Sciatic nerve (tissue), 2 donors: ENCODE measurements at regions not wholly inside any gene's neighbourhood (a gene's known extent, or its start where the extent isn't known, plus 50 kb on each side); places are given as distances from the start of the nearest gene placed in this dataset.
A peak's percentile ranks its signal among the peaks of the same experiment; 100 is the strongest.
"Not testable (repeated sequence)": the region's sequence is repeated elsewhere in the genome, so short reads cannot be mapped to it uniquely, and the experiment has no call there.

Source experiments
- ATAC-seq: fragments of 200-7000 bp; cut with Tn5 transposase; one replicate; pipeline ENCODE4 v1.9.1; 2020; ENCODE audit warnings: mild to moderate bottlenecking, moderate library complexity
- DNase-seq: peaks from one replicate; pipeline ENCODE4 v3.0.0-alpha.2; 2020; ENCODE audit warnings: low spot score
- intact Hi-C: fragments of 100-400 bp; cut with DNase I; formaldehyde crosslinking; loops from one replicate; pipeline ENCODE4 v1.14.2; 2022
- donor health status: DM: no; HTN: no; CAD: no.
- donor health status: DM: no; HTN: no; CAD: no.

- DNase-seq, intact Hi-C loops, ATAC-seq: not testable (repeated sequence)
Observed at GRCh38 chr12:76292891-76293290, 55.3 kb downstream of the BBS10 start.

- intact Hi-C loops, ATAC-seq, DNase-seq: not testable (repeated sequence)
Observed at GRCh38 chr12:76292305-76292704, 55.9 kb downstream of the BBS10 start.

GRCh38 chr12:76290963-76291859 is 57.0 kb downstream of the BBS10 start:
- DNase-seq (no peak), ATAC-seq (peak; percentile 95)
- intact Hi-C loops: no loop called here

- DNase-seq (no peak), ATAC-seq (no peak)
- intact Hi-C loops: no loop called here
Observed at GRCh38 chr12:76288218-76288617, 60.0 kb downstream of the BBS10 start.

- intact Hi-C loops: no loop called here
- DNase-seq (no peak), ATAC-seq (no peak)
Observed at GRCh38 chr12:76284816-76285750, 63.1 kb downstream of the BBS10 start.

GRCh38 chr12:76282744-76283143 is 65.5 kb downstream of the BBS10 start:
- no peak for DNase-seq
- ATAC-seq: no peak
- intact Hi-C loops: no loop called here

- intact Hi-C loops: no loop called here
- ATAC-seq (no peak), DNase-seq (no peak)
Observed at GRCh38 chr12:76277480-76277879, 70.7 kb downstream of the BBS10 start.

- intact Hi-C loops: no loop called here
- DNase-seq: no peak
- ATAC-seq: peak; percentile 59
Observed at GRCh38 chr12:76276499-76277151, 71.6 kb downstream of the BBS10 start.

- ATAC-seq: no peak
- DNase-seq: no peak
- intact Hi-C loops: no loop called here
Observed at GRCh38 chr12:76275511-76276093, 72.6 kb downstream of the BBS10 start.

GRCh38 chr12:76274420-76275083 is 73.7 kb downstream of the BBS10 start:
- no peak for DNase-seq
- intact Hi-C loops: no loop called here
- ATAC-seq: no peak

- peak; percentile 59 for ATAC-seq
- intact Hi-C loops: no loop called here
Observed at GRCh38 chr12:76272287-76272686, 75.9 kb downstream of the BBS10 start.

GRCh38 chr12:76270657-76271358 is 77.4 kb downstream of the BBS10 start:
- peak; percentile 68 for ATAC-seq
- intact Hi-C loops: no loop called here
- no peak for DNase-seq

More at GRCh38 chr12:76272287-76272686, 75.9 kb downstream of the BBS10 start:
- DNase-seq: no peak

GRCh38 chr12:76268267-76268666 is 79.9 kb downstream of the BBS10 start:
- ATAC-seq (no peak), DNase-seq (no peak)
- intact Hi-C loops: no loop called here

- intact Hi-C loops: no loop called here
- DNase-seq (no peak), ATAC-seq (peak; percentile 91)
Observed at GRCh38 chr12:76266797-76267196, 81.4 kb downstream of the BBS10 start.

GRCh38 chr12:76265424-76266180 is 82.6 kb downstream of the BBS10 start:
- intact Hi-C loops: no loop called here
- no peak for ATAC-seq
- no peak for DNase-seq

GRCh38 chr12:76264611-76265012 is 83.6 kb downstream of the BBS10 start:
- ATAC-seq (peak; percentile 46), DNase-seq (no peak)
- intact Hi-C loops: no loop called here

- no peak for DNase-seq
- intact Hi-C loops: no loop called here
Observed at GRCh38 chr12:76263696-76264095, 84.5 kb downstream of the BBS10 start.

More at GRCh38 chr12:76263696-76264095, 84.5 kb downstream of the BBS10 start:
- ATAC-seq: no peak
